ENCODE measurements at regions not wholly inside any gene's neighbourhood (a gene's known extent, or its start where the extent isn't known, plus 50 kb on each side); places are given as distances from the start of the nearest gene placed in this dataset.
"Not testable (repeated sequence)": the region's sequence is repeated elsewhere in the genome, so short reads cannot be mapped to it uniquely, and the experiment has no call there.

DNA sequence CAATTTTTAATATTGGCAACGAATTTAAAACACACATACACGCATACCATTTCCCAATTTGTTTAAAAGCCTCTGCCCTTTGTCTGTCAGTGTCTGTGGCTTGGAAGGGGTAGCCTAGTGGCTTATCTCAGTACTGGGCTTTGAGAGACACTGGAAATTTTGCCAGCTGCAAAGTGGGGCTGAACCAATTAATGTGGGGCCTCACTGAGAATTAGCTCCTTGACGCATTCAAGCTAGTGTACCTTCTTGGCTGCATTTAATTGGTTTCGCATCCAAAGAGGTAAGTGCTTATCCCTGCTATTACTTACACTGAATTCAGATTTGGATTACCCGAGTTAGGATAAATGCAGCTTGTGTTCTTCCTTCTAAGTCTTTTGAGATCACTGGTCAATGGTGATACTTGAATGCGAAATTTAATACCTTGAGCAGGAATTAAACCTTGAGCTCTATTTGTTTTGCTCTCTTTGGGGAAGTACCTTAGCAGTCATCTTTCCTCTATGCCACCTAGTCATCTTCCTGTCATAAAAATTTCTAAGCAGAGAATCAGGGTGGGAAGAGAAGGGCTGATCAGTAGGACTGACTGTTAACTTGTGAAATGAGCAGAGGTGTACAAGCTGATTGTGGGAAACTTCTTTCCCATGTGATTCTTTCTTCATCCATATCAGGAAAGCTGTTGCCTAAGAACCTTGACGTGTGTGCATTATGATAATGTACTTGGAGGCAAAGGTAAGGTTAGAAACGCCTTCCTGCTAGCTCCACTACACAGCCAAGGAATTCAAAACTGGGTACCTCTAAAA is 187.7 kb upstream of the E2F8 start:
- DNase-seq, result no peak

- no peak for DNase-seq
These were observed 186.1 kb upstream of the E2F8 start for GRCh38 chr11:19426756-19427403.

DNA sequence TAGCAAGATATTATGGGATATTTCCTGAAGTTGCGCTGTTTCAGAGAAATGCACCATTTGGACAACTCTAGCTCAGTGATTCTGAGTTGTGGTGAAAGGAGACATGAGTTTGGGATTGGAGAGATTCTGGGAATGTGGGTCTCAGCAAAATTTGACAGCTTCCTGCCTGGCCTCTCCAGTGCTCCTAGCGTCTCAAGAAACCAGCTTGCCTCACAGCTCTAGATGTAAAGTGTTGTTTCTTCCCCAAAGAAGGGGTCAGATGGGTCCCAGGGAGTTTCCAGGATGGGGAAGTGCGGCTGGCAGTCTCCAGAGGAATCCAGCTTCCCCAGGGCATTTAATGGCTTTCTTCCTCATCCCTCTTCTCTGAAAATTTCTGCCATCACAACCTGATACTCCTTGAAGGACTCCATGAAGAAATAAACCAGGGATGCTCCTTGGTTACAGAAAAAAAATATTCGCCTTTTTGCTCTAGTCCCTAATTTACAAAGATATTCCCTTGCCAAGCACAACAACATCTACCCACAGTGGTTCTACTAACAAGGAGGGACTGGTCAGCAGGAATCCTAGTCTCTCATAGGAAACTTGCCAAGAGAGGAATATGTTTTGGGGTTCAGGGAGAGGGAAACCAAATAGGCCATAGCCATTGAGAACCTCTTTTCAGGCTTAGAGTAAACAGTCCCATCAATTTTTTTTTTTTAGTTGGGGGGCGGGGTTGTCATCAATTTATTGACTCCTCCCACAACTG is 185.4 kb upstream of the E2F8 start:
- no peak for DNase-seq

DNA sequence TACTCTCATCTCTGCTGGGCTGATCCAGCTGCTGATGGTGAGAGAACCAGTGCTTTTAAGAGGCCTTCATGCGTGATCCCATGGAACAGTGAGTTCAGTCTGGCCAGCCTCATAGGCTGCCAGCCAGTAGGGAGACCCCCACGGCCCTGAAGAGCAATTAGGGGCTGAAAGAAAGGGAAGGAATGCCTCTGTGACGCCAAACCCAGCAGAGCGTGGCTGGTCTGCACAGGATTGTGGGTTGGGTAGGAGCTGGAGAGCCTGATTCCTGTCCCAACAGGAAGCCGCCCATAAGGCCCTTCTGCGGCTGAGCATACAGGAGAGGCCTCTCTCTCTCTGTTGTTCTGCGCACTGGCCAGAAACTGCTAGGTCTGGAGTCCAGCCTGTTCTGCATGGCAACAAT is 181.5 kb upstream of the E2F8 start:
- DNase-seq, result no peak

GRCh38 chr11:19420868-19421533 is 180.3 kb upstream of the E2F8 start:
- no peak for DNase-seq

GRCh38 chr11:19419808-19420207 is 179.1 kb upstream of the E2F8 start:
- no peak for DNase-seq

GRCh38 chr11:19419021-19419750 is 178.4 kb upstream of the E2F8 start:
- no peak for DNase-seq

GRCh38 chr11:19418221-19418620 is 177.5 kb upstream of the E2F8 start:
- no peak for DNase-seq

GRCh38 chr11:19412070-19412469 is 171.3 kb upstream of the E2F8 start:
- not testable (repeated sequence) for DNase-seq

GRCh38 chr11:19410032-19410431 is 169.3 kb upstream of the E2F8 start:
- DNase-seq, result no peak

- DNase-seq, result no peak
These were observed 168.6 kb upstream of the E2F8 start for GRCh38 chr11:19409307-19409706.

DNA sequence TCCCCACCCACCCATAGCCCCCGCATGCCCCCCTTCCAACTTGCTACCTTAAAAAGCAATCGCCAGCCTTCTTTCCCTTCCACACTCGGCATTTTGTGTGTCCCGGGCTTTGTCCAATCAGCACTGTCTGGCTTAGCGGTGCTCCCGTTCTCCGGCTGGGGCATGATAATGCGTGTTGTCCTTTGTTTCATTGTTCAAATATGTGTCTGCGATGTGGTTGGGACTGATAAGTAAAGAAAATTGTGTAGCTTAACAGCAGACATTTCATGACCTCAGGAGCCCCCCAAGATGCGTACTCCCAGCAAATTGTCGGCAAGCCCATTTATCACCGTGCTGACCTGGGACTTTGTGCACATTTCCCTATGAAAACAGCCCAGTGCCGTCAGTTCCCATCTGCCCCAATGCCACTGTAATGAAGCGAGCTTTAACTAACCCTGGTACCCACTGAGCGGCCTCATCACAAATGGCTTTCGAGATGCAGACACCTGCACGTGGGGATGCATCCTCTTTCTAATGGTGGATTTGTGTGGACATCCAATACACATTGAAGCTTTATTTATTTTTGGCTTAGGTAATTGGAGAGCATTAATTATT is 167.0 kb upstream of the E2F8 start:
- no peak for DNase-seq

- no peak for DNase-seq
These were observed 165.2 kb upstream of the E2F8 start for GRCh38 chr11:19405966-19406365.

GRCh38 chr11:19404787-19405186 is 164.0 kb upstream of the E2F8 start:
- no peak for DNase-seq

GRCh38 chr11:19403196-19403895 is 162.6 kb upstream of the E2F8 start:
- DNase-seq, result no peak

GRCh38 chr11:19400296-19400695 is 159.6 kb upstream of the E2F8 start:
- no peak for DNase-seq

DNA sequence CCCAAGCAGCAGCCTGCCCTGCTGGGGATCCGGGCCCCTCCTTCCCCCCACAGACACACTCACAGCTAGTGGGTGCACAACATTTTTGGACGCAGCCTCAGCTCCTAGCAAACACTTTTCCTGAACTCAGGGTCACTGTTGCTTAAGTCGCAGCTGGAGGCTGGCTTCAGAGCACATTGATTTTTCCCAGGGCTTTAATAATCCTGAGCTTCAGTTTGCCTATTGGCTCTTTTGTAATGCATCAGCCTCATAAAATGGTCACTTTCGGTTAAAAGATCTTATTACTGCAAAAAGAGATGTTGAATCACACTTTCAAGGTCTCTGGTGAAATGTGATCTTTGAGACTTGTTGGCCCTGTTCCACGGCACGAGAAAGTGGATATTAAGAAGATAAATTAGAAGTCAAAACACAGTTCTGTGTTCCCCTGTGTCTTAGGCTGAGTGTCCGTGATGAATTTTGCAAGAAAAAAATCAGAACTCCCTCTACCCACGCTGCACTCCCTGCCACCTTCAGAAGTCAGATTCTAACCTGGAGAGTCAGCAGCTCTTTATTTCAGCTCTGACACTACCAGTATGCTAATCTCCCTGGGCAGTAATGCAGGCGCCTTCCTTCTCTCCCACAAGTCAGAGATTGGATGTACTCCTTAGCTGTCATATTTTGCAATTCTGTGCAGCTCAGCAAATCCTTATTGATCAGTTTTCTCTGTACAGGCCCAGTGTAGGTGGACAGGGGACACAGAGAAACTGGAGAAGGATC is 158.2 kb upstream of the E2F8 start:
- DNase-seq, result no peak

DNA sequence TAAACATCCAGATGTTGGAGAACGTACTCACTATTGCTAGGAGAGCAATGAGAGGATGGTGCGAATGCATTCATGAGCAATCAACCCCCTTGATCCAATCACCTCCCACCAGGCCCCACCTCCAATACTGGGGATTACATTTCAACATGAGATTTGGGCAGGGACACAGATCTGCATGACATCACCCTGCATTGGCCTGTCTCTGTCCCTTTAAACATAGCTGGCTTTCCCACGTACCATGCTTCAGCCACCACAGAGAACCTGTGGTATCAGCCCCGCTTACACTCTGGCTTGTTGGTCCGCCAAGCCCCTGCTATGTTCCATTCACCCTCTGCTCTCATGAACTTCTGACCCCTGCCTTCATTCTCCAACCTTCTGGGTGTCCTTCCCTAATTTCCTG is 157.5 kb upstream of the E2F8 start:
- no peak for DNase-seq

DNA sequence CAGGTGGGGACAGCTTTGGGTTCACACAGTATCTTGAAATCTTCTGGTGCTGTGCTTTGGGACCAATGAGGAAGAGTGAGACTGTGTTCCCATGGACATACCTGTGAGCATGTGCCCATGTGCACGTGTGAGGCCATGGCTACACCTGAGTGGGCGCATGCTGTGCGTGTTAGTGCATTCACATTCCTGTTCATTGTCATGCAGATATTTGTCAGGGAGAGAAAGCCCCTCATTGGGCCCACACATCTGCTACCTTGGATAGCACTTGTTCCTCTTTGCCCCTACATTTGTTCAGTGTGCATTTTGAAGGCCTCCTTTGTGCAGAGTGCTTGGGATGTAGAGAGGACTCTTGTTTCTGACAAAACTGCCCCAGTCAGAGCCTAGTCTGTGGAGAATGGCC is 154.3 kb upstream of the E2F8 start:
- no peak for DNase-seq

DNA sequence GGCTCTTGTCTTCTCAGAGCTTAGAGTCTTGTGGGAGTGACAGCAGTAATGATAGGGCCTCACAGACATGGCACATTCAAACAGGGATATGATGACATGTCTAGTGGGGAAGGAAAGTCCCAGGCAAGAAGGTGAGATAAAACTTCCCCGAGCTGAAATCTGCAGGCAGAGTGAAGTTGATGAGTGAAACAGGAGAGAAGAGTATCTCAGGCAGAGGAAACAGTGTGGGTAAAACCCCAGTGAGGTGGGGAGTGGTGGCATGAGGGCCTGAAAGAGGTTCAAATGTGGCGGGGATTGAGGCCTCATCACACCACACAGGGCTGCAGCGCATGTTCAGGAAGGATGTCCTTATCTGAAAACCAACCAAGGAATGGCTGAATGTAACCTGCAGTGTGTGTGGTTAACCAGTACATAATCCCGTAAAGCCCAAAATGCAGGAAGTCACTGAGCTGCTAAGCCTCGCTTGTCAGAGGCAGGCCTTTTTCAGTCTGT is 153.8 kb upstream of the E2F8 start:
- DNase-seq, result no peak

- DNase-seq, result no peak
These were observed 153.2 kb upstream of the E2F8 start for GRCh38 chr11:19393941-19394340.
